ENCODE measurements at regions not wholly inside any gene's neighbourhood (a gene's known extent, or its start where the extent isn't known, plus 50 kb on each side); places are given as distances from the start of the nearest gene placed in this dataset.

DNA sequence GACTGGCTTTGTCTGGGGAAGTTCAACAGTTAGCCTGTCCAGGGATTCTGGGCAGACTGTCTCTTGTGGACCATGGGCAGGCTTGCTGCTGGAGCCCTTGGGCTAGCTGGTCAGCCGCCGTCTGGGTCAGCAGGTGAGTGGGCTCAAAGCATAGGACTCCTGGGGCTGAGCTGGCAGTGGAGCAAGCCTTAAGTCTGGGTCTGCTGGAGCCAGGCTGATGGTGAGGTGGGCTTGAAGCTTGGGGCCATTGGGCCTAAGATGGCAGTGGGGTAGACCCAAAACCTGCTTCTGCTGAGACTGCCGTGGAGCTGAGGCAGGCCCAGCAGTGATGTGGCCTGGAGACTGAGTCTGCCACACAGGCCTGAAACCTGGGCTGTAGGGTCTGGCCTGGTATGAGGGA lies 645.1 kb downstream of the RAPGEF2 start:
- TF ChIP-seq, protein P1, sequence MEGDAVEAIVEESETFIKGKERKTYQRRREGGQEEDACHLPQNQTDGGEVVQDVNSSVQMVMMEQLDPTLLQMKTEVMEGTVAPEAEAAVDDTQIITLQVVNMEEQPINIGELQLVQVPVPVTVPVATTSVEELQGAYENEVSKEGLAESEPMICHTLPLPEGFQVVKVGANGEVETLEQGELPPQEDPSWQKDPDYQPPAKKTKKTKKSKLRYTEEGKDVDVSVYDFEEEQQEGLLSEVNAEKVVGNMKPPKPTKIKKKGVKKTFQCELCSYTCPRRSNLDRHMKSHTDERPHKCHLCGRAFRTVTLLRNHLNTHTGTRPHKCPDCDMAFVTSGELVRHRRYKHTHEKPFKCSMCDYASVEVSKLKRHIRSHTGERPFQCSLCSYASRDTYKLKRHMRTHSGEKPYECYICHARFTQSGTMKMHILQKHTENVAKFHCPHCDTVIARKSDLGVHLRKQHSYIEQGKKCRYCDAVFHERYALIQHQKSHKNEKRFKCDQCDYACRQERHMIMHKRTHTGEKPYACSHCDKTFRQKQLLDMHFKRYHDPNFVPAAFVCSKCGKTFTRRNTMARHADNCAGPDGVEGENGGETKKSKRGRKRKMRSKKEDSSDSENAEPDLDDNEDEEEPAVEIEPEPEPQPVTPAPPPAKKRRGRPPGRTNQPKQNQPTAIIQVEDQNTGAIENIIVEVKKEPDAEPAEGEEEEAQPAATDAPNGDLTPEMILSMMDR (IDR thresholded peaks at IDR 0.05): no peak
- no peak for TF ChIP-seq POLR2A (IDR thresholded peaks at IDR 0.05)

Measured in upper lobe of left lung (tissue), 4 donors.